ENCODE measurements at regions not wholly inside any gene's neighbourhood (a gene's known extent, or its start where the extent isn't known, plus 50 kb on each side); places are given as distances from the start of the nearest gene placed in this dataset.

GRCh38 chrX:77162777-77163176 lies 284.4 kb upstream of the FGF16 start:
- no peaks in the 10 kb centered on the region for H3K36me3 Mint-ChIP-seq (ENCODE audit: low read depth, unreplicated experiment)
- H3K27ac ChIP-seq (ENCODE audit: low read depth, low read length), result no peak overlapping the region
- H3K4me1 ChIP-seq (ENCODE audit: insufficient read depth, low read length), result no peaks in the 10 kb centered on the region

GRCh38 chrX:77167993-77168392 lies 279.2 kb upstream of the FGF16 start:
- Mint-ChIP-seq H3K9me3 (ENCODE audit: unreplicated experiment) (no peaks in the 10 kb centered on the region), H3K4me1 (ENCODE audit: low read depth, unreplicated experiment) (no peaks in the 10 kb centered on the region), H3K4me3 (ENCODE audit: unreplicated experiment) (no peak overlapping the region)

More at GRCh38 chrX:77162777-77163176, 284.4 kb upstream of the FGF16 start:
- H3K4me1 Mint-ChIP-seq (ENCODE audit: low read depth, unreplicated experiment), result no peaks in the 10 kb centered on the region
- Histone ChIP-seq H3K9me3 (ENCODE audit: insufficient read depth, low read depth, low read length) (no peaks in the 10 kb centered on the region), H3K79me2 (ENCODE audit: insufficient read depth, low read length) (no peaks in the 10 kb centered on the region), H3K27me3 (ENCODE audit: insufficient read depth, low read length) (no peaks in the 10 kb centered on the region), H3K9ac (ENCODE audit: low read length) (no peak overlapping the region), H3K4me3 (ENCODE audit: insufficient read depth, low read depth, low read length) (no peak overlapping the region), H3K4me2 (ENCODE audit: low read length) (no peak overlapping the region), H2AFZ (ENCODE audit: low read depth, low read length) (no peak overlapping the region), H3K36me3 (ENCODE audit: insufficient read depth, low read length) (no peaks in the 10 kb centered on the region), H4K20me1 (ENCODE audit: insufficient read depth, low read length) (no peaks in the 10 kb centered on the region)
- FAIRE-seq, result no peak
- H3K4me3 Mint-ChIP-seq (ENCODE audit: unreplicated experiment), result no peak overlapping the region
- DNase-seq (ENCODE audit: low read depth), result no peak
- TF ChIP-seq CTCF (IDR thresholded peaks at IDR 0.05; ENCODE audit: insufficient read depth, low read depth, low read length) (no peak), EZH2 (IDR thresholded peaks at IDR 0.05; ENCODE audit: insufficient read depth, low read length) (no peak)
- no peaks in the 10 kb centered on the region for H3K9me3 Mint-ChIP-seq (ENCODE audit: unreplicated experiment)
- H3K27ac Mint-ChIP-seq (ENCODE audit: unreplicated experiment), result no peak overlapping the region
- H3K27me3 Mint-ChIP-seq (ENCODE audit: low read depth, unreplicated experiment), result no peaks in the 10 kb centered on the region

More at GRCh38 chrX:77167993-77168392, 279.2 kb upstream of the FGF16 start:
- H2AFZ ChIP-seq (ENCODE audit: low read depth, low read length), result no peak overlapping the region
- no peaks in the 10 kb centered on the region for H3K9me3 ChIP-seq (ENCODE audit: insufficient read depth, low read depth, low read length)
- H3K27ac ChIP-seq (ENCODE audit: low read depth, low read length), result no peak overlapping the region
- DNase-seq (ENCODE audit: low read depth), result no peak
- no peaks in the 10 kb centered on the region for H3K79me2 ChIP-seq (ENCODE audit: insufficient read depth, low read length)
- H3K4me3 ChIP-seq (ENCODE audit: insufficient read depth, low read depth, low read length), result no peak overlapping the region
- H3K4me1 ChIP-seq (ENCODE audit: insufficient read depth, low read length), result no peaks in the 10 kb centered on the region
- TF ChIP-seq EZH2 (IDR thresholded peaks at IDR 0.05; ENCODE audit: insufficient read depth, low read length) (no peak), CTCF (IDR thresholded peaks at IDR 0.05; ENCODE audit: insufficient read depth, low read depth, low read length) (no peak)
- H3K9ac ChIP-seq (ENCODE audit: low read length), result no peak overlapping the region
- Mint-ChIP-seq H3K36me3 (ENCODE audit: low read depth, unreplicated experiment) (no peaks in the 10 kb centered on the region), H3K27ac (ENCODE audit: unreplicated experiment) (no peak overlapping the region), H3K27me3 (ENCODE audit: low read depth, unreplicated experiment) (no peaks in the 10 kb centered on the region)
- H3K4me2 ChIP-seq (ENCODE audit: low read length), result no peak overlapping the region
- H4K20me1 ChIP-seq (ENCODE audit: insufficient read depth, low read length), result no peaks in the 10 kb centered on the region
- FAIRE-seq, result no peak
- no peaks in the 10 kb centered on the region for H3K27me3 ChIP-seq (ENCODE audit: insufficient read depth, low read length)
- H3K36me3 ChIP-seq (ENCODE audit: insufficient read depth, low read length), result no peaks in the 10 kb centered on the region
